KBM-7 (cell line): ENCODE measurements at regions not wholly inside any gene's neighbourhood (a gene's known extent, or its start where the extent isn't known, plus 50 kb on each side); places are given as distances from the start of the nearest gene placed in this dataset.
"Not testable (repeated sequence)": the region's sequence is repeated elsewhere in the genome, so short reads cannot be mapped to it uniquely, and the experiment has no call there.

Source experiments
- DNase-seq: peaks from one replicate; pipeline ENCODE4 v3.0.0-alpha.2; 2015
- in situ Hi-C: fragments of 300-500 bp; cut with MboI; formaldehyde crosslinking; loops from 2 replicates; pipeline ENCODE4 v1.14.3; 2020; ENCODE audit warnings: low sequenced_read_pairs, low pct_unique_long_range_greater_than_20kb, mixed read lengths

DNA sequence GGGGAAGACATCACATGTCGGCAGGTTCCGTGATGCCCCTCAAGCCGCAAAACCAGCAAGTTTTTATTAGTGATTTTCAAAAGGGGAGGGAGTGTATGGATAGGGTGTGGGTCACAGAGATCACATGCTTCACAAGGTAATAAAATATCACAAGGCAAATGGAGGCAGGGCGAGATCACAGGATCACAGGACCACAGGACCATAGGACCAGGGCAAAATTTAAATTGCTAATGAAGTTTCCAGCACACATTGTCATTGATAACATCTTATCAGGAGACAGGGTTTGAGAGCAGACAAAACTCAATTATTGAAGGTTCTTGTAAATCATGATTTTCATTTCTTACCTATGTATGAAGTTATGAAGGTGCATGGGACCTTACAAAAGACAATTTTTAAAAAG lies 106.5 kb downstream of the DIRAS2 start:
- in situ Hi-C loops, DNase-seq: not testable (repeated sequence)

DNA sequence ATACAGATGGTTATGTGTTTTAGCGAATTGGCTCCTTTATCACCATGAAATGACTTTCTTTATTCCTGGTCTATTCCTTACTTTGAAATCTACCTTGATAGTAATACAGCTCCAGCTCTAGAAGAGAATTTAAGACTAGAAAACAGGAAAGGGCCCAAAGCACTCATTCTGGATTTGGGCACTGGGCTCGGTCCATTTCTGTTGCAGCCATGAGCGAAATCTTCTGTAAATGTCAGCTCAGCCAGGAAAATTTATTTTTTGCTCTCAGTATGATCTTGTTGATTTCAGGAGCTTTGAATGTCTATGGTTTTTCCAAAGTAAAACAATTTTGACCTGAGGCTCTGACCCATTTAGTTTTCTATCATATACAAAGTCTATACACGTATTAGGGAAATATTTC lies 104.1 kb downstream of the DIRAS2 start:
- DNase-seq, result no peak
- in situ Hi-C loops, result no loop called here

DNA sequence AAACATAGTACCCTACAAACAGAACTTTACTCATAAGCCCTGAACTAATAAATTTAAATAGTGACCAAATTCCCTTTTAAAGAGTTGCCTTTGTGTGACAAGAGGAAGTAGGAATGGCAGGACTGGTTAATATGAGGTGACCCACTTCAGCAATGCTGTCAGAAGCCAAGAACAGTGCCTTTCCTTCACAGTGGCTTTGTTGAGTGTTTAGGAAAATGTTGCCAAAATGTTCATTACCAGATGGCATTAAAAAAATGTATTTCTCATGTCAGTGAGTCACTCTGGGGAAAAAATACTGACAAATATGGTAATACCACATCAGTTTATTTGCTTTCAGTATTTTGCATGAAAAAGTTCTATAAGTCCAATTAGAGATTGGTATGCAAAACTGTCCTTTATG lies 103.3 kb downstream of the DIRAS2 start:
- DNase-seq, result no peak
- in situ Hi-C loops, result no loop called here

DNA sequence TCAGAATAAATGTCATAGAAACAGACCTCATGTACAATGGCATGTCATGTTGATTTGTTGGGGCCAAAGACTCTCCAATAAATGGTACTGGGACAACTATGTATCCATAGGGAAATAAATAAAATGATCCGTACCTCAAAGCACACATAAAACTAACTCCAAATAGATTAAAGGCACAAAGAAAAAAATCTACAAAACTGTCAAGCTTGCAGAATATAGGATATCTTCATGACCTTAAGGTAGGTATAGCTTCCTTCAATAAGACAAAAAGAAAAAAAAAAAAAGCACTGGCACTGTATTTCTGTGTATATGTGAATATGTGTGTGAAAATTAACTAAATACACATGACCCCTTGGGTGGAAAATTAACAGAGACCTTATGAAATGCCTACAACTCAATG lies 101.9 kb downstream of the DIRAS2 start:
- in situ Hi-C loops, result no loop called here
- no peak for DNase-seq

DNA sequence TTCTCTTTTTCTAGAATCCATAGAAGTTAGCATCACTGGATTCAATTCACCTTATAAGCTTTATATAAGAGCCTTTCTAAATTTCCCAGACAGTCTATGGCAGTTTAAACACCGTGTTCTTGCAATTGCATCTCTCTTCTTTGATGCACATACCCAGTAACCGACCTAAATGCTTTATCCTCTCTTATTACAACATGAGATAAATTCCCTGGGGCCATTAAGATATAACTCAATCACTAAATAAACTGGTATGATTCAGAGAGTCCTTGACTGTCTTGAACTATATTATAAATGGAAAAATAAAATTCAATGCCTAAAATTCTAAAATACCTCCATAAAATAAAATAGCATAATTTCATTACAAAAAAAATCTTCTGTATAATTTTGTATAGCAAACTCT lies 98.1 kb downstream of the DIRAS2 start:
- no peak for DNase-seq
- in situ Hi-C loops, result no loop called here

DNA sequence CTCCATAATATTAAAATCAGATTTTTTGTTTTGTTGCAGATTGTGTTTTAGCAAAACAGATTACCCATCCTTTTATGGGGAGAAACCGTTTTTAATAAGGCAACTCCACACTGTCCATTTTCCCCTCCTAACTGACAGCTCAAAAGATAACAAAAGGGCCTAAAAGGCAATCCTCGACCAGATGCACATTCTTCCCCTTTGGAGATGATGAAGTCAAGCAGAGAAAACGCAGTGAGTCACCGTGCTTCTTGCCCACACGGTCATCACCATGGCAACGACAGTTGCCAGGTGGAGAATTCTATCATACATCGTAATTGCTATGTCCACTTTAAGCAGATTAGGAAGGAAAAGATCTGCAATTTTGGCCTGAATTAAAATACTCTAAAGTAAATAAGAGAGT lies 96.4 kb downstream of the DIRAS2 start:
- in situ Hi-C loops, result no loop called here
- DNase-seq, result no peak

DNA sequence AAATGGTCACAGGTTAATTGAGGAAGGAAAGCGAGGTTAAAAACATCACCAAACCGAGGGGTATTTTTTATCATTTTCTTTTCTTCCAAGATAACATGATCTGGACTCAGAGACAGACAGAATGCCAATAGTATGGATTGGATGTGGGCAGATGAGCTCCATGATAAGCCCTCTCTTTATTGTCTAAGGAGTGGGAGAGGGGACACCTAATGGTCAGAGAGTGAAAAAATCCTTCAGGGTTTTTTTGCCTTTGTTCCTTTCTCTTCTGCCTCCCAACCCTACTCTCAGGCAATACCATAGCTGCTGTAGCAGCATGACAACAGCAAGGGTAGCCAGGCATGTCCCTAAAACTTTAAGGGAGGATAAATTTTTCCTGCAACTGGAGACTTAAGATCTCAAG lies 94.7 kb downstream of the DIRAS2 start:
- no peak for DNase-seq
- in situ Hi-C loops, result no loop called here

DNA sequence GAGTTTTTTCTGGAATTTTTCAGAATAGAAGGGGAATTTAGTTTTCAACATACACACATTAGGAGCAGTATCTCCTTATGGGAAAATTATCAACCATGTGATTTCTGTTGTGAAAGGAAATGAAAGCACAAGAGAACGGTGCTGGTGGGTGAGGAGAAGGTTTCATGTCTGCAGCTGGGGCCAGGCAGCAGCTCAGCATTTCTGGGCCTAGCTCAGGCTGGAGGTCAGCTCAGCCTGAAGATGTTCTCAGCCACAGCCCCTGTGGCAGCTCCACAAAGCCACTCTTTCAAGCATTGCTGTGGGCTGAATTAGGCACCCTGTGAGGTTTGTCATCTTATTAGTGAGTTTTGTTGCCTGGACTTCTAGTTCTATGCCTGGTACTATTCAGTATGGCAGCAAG lies 90.3 kb downstream of the DIRAS2 start:
- no peak for DNase-seq
- in situ Hi-C loops, result no loop called here

DNA sequence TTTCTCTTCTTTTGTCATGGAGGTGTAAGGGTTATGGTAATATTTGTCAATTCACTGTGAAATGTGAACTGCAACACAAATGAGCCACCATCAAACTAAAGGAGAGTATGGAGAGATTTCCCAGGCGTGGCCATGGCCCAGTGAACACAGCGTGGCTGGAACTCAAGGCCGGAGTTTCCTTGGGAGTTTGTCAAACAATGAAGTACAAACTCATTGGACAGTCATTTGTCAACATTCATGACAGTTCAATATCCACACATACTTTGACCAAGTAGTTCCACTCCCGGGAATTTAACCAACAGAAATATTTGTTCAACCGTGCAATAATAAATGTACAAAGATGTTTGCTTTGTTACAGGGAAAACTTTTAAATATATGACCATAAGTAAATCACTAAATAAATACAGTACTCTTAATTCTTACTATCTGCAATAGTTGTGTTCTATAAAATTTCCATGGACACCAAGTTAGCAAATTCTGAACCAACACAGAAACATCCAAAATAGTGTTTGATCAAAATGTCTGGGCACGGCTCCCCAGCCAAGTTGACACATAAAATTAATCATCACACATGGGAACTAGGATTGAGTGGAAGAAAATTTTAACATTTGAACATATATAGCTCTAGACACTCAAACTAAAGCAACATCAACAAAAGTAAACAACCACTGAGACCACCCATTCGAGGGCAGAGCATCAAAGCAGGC lies 87.1 kb downstream of the DIRAS2 start:
- DNase-seq, result no peak
- in situ Hi-C loops, result no loop called here

DNA sequence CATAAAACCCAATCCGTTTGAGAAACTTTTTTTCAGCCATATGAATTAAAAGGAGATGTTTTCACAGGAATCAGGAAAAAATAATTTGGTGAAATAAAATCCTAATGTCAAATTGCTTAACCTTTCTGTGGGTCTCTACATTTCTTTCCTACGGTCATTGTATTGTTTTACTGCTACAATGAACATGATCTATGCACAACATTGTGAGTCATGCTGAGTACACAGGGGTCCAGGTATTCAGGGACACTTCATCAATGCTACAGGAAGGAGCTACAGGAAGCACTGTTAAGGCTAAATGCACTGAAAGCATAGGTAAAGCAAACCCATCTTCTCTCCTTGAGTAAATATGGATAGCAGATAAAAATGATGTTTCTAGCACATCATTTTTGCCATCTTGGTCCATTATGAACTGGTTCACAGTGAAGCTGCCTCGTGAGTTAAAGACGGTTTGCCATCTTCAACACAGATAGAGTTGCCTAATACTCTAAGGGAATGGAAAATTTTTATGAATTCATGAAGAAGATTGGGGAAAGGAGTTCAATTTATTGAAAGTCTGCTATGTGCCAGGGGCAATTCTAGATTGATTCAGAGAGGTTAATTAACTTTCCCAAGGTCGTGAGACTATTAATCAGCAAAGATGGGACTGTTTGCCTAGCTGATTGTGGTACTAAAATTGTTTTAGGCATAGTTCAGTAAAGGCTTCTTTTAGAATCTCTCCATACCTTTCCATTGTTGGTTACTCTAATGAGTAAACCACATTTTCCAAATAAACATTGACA lies 85.5 kb downstream of the DIRAS2 start:
- in situ Hi-C loops, result no loop called here
- DNase-seq, result no peak

DNA sequence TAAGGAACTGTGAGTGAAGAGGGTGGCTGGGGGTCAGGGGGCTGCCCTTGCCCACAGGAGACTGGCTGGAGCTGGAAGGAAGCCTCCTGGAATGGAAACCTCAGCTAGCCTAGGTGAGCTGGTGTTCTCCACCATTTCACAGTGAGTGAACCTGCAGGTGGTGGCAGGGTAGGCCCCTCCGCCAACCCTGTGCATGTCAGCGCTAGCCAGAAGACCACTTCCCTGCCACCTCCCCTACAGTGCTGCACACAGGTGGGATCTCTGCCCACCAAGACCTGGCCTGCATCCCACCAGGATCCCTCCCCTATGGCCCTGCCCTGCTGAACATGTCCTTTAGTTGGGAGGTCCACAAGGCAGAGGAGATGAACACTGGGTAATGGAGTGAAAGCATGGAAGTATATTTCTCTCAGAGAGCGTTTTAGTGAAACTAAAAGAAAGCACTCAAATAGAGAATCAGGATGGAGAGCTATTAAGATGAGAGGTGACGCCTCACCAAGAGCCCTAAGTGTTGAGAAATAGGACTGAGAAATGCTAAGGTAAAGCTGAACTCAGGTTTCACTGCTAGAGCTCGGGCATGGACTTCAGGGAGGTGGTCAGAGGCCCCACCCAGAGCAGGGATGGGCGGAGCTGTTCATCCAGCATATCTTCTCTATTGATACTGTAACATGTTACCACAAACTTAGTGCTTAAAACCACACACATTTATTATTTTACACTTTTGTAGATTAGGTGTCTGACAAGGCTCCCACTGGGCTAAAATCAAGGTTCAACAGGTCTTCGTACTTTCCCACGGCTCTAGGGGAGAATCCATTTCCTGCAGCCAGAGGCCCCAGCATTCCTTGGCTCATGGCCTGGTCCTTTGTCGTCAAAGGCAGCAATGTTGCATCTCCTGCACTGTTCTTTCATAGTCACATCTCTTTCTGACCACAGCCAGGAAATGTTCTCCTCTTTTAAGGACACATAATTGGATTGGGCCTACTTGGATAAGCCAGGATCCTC lies 83.2 kb downstream of the DIRAS2 start:
- no peak for DNase-seq
- in situ Hi-C loops, result no loop called here
